MM.1S (cell line): ENCODE measurements at regions not wholly inside any gene's neighbourhood (a gene's known extent, or its start where the extent isn't known, plus 50 kb on each side); places are given as distances from the start of the nearest gene placed in this dataset.

ENCODE experiments used
- EZH2 ChIP-seq: fragments of 300-600 bp; sonication (generic); optimal IDR thresholded peaks from 2 replicates; pipeline ENCODE3; 2017; ENCODE audit warnings: low read depth, mild to moderate bottlenecking, antibody characterized with exemption, low read length, mixed read lengths
- EZH2phosphoT487 ChIP-seq: fragments of 300-600 bp; sonication (generic); IDR thresholded peaks from 2 replicates; pipeline ENCODE4 v1.6.1; 2018; ENCODE audit warnings: antibody characterized with exemption, low read length
- TF ChIP-seq, protein P1 (sequence below): fragments of 300-600 bp; sonication (generic); IDR thresholded peaks from 2 replicates; pipeline ENCODE4 v1.5.1; 2016; ENCODE audit warnings: antibody characterized with exemption, low read length, mixed read lengths

DNA sequence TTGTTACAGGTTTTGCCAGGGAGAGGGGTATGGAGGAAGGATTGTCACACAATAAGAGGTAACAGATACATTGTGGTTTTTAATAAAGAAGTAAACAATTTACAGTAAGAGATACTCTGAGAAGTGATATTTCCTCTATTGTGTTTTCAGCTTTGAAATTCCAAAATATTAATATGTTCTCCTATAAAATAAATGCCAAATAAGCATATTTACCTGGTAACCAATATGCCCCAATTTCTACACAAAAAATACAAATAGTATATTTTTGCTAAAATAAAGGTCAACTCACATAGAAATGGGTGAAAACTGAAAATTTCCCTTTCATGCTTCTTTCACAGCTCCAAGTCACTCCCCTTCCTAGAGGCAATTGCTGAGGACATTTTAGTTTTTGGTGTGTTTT lies 437.4 kb upstream of the UBE2E2 start:
- no peak for TF ChIP-seq EZH2phosphoT487
- TF ChIP-seq, protein P1, sequence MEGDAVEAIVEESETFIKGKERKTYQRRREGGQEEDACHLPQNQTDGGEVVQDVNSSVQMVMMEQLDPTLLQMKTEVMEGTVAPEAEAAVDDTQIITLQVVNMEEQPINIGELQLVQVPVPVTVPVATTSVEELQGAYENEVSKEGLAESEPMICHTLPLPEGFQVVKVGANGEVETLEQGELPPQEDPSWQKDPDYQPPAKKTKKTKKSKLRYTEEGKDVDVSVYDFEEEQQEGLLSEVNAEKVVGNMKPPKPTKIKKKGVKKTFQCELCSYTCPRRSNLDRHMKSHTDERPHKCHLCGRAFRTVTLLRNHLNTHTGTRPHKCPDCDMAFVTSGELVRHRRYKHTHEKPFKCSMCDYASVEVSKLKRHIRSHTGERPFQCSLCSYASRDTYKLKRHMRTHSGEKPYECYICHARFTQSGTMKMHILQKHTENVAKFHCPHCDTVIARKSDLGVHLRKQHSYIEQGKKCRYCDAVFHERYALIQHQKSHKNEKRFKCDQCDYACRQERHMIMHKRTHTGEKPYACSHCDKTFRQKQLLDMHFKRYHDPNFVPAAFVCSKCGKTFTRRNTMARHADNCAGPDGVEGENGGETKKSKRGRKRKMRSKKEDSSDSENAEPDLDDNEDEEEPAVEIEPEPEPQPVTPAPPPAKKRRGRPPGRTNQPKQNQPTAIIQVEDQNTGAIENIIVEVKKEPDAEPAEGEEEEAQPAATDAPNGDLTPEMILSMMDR: no peak
- TF ChIP-seq EZH2: no peak
